Activated naive CD8-positive, alpha-beta T cell treated with anti-CD3 and anti-CD28 coated beads, Interleukin-2, amount 50 U/mL, for 24 hours (primary cell): ENCODE measurements at regions not wholly inside any gene's neighbourhood (a gene's known extent, or its start where the extent isn't known, plus 50 kb on each side); places are given as distances from the start of the nearest gene placed in this dataset.

ENCODE experiments used
- ATAC-seq: fragments of 150-1000 bp; cut with Tn5 transposase; one replicate; pipeline ENCODE4 v1.10.0; 2021
- DNase-seq: peaks from one replicate; pipeline ENCODE4 v3.0.0; 2021
- H3K27ac Mint-ChIP-seq: one replicate; pipeline ENCODE4 v1.8.0; 2021; ENCODE audit warnings: mild to moderate bottlenecking, mixed read lengths
- H3K27me3 Mint-ChIP-seq: one replicate; pipeline ENCODE4 v1.8.0; 2021; ENCODE audit warnings: mixed read lengths
- H3K36me3 Mint-ChIP-seq: one replicate; pipeline ENCODE4 v1.8.0; 2021; ENCODE audit warnings: low read depth, mixed read lengths
- H3K4me1 Mint-ChIP-seq: one replicate; pipeline ENCODE4 v1.8.0; 2021; ENCODE audit warnings: mixed read lengths
- H3K4me3 Mint-ChIP-seq: one replicate; pipeline ENCODE4 v1.8.0; 2021; ENCODE audit warnings: mild to moderate bottlenecking, moderate library complexity, mixed read lengths
- H3K9me3 Mint-ChIP-seq: one replicate; pipeline ENCODE4 v1.8.0; 2021; ENCODE audit warnings: mixed read lengths

DNA sequence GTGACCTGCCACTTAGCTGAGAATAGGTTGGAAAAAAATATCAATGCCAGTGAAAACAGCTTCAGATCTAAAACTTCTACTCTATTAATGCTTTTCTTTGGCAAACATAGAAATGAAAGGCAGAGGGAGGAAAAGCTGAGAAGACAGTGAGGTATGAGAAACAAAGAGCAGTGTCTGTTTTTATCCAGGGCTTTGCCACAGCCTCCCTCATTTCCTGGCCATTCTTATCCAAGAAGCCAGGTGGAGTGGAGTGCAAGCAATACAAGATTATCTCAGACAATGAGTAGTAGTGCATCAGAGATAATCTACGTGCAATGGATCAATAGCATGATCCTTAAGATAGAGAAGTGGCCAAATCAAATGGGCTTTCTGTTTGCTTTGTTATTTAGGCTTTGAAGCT lies 808.7 kb upstream of the PIK3C3 start:
- Mint-ChIP-seq H3K27ac (no peak overlapping the region), H3K4me1 (no peaks in the 10 kb centered on the region), H3K27me3 (no peaks in the 10 kb centered on the region)

DNA sequence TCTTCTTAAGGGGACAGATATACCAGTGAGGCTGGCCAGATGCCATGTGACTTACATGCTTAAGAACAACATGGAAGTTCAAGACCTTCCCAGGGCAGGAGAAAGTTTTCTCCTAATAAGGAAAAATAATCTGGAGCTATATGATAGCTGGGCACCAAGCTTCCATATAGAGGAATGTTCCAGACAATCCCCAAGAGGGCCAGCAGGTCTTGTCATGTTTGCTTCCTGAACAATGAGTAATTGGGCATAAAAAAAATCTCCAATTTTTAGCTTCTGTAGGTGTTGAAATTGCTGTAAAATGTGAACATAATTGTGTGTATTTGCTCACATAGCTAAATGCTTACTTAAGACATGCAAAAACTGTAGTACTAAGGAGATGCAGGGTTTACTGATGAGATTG lies 809.5 kb upstream of the PIK3C3 start:
- ATAC-seq (no peak), DNase-seq (no peak)
- Mint-ChIP-seq H3K27me3 (no peaks in the 10 kb centered on the region), H3K27ac (no peak overlapping the region), H3K4me3 (no peak overlapping the region), H3K9me3 (peaks cover 27% of the 10 kb centered on the region), H3K4me1 (no peaks in the 10 kb centered on the region), H3K36me3 (no peaks in the 10 kb centered on the region)

More for the DNA sequence above, 808.7 kb upstream of the PIK3C3 start:
- Mint-ChIP-seq H3K9me3 (peaks cover 27% of the 10 kb centered on the region), H3K4me3 (no peak overlapping the region), H3K36me3 (no peaks in the 10 kb centered on the region)
- ATAC-seq = no peak
- no peak for DNase-seq

DNA sequence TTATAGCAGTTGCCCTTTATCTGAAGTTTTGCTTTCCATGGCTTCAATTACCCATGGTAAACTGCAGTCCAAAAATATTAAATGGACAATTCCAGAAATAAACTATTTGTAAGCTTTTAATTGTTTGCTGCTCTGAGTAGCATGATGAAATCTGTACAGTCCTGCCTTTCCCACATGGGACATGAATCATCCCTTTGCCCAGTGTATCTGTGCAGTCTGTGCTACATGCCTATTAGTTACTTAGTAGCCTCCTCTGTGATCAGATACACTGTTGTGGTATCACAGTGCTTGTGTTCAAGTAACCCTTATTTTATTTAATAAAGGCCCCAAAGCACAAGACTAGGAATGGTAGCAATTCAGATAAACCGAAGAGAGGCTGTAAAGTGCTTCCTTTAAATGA lies 810.6 kb upstream of the PIK3C3 start:
- ATAC-seq (no peak), DNase-seq (no peak)
- no peaks in the 10 kb centered on the region for H3K4me1 Mint-ChIP-seq
- H3K4me3 Mint-ChIP-seq = no peak overlapping the region
- no peaks in the 10 kb centered on the region for H3K36me3 Mint-ChIP-seq
- peaks cover 27% of the 10 kb centered on the region for H3K9me3 Mint-ChIP-seq
- H3K27ac Mint-ChIP-seq = no peak overlapping the region
- H3K27me3 Mint-ChIP-seq = no peaks in the 10 kb centered on the region

DNA sequence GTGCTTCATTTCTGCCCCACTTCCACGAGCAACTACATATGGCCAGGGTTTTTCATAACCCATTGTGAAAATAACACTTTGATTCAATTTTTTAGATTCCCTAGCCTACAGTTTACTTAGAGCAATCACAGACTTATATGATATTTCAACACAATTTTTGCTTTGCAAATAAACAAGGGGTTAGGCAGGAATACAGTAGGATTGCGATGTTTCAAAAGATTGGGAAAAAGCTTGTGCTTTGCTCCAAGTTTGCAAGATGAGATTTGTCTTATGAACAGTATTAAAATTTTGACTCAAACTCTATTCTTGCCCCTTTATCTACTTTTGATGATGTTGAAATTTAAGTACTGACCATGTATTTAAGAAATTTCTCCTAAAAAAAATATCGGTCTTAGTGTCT lies 814.5 kb upstream of the PIK3C3 start:
- no peaks in the 10 kb centered on the region for H3K4me1 Mint-ChIP-seq
- H3K36me3 Mint-ChIP-seq = no peaks in the 10 kb centered on the region
- H3K27me3 Mint-ChIP-seq = no peaks in the 10 kb centered on the region

DNA sequence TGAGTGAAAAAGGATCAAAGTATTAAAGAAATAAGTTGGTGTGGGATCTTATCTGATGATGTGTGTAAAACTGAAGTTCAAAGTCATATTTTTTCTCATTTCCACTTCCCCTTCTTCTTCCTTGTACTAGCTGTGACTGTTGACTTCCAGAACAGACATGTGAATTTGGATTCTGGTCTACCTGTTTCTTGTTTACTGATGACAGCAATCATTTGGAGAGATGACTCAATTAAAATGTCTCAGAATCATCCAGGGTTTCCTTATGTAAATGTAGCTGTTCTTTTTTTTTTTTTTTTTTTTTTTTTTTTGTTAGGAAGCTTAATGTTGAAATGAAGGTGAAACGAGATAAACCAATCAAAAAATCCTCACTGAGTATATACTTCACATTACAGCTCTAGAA lies 819.9 kb upstream of the PIK3C3 start:
- H3K4me1 Mint-ChIP-seq = no peaks in the 10 kb centered on the region

More for the DNA sequence above, 814.5 kb upstream of the PIK3C3 start:
- Mint-ChIP-seq H3K4me3 (no peak overlapping the region), H3K27ac (no peak overlapping the region), H3K9me3 (peaks cover 15% of the 10 kb centered on the region)
- ATAC-seq (no peak), DNase-seq (no peak)

DNA sequence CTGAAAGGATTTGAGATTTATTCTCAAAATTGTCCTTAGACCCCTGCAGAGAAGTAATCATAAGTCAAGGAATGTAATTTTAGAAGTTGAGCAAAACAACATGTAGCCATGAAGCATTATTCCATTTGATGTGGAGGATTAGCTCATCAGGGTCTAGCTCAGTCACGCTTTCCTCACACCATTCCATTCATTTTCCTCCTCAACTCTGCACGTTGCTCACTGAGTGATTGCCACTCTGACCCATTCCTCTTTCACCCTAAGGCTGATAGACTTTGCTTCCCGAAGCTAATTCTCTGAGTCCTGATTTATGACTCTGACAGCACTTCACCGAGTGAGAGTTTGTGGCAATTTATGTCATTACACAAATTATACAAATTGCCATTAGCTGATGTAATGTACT lies 820.6 kb upstream of the PIK3C3 start:
- H3K9me3 Mint-ChIP-seq = peaks cover 9% of the 10 kb centered on the region
- DNase-seq = no peak
- no peaks in the 10 kb centered on the region for H3K36me3 Mint-ChIP-seq
- no peak overlapping the region for H3K27ac Mint-ChIP-seq
- no peaks in the 10 kb centered on the region for H3K4me1 Mint-ChIP-seq
- no peaks in the 10 kb centered on the region for H3K27me3 Mint-ChIP-seq
- no peak overlapping the region for H3K4me3 Mint-ChIP-seq
- ATAC-seq = no peak

More for the DNA sequence above, 819.9 kb upstream of the PIK3C3 start:
- no peak overlapping the region for H3K27ac Mint-ChIP-seq
- no peaks in the 10 kb centered on the region for H3K27me3 Mint-ChIP-seq
- no peak for ATAC-seq
- H3K36me3 Mint-ChIP-seq = no peaks in the 10 kb centered on the region
- no peak overlapping the region for H3K4me3 Mint-ChIP-seq
- no peak for DNase-seq
- peaks cover 9% of the 10 kb centered on the region for H3K9me3 Mint-ChIP-seq

DNA sequence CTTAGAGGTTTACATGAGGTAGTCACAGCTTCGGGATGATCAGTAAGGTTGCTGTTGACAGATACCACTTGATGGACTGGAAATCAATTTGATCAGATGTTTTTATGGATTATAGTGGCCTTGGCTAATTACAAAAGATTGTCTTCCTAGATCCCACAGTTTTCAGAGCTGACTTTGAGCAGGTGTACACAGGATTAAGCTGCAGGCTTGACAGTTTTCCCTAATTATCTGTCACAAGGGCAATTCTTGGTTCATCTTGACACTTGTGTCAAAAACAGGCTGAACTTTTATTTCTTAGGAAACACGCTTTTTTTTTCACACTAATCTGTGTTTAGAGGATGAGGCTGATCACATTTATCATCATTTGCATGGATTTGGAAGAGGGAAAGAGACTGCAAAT lies 824.0 kb upstream of the PIK3C3 start:
- ATAC-seq = no peak
- no peak overlapping the region for H3K27ac Mint-ChIP-seq
- no peaks in the 10 kb centered on the region for H3K4me1 Mint-ChIP-seq
- no peak for DNase-seq
- no peaks in the 10 kb centered on the region for H3K27me3 Mint-ChIP-seq
- H3K9me3 Mint-ChIP-seq = peaks cover 12% of the 10 kb centered on the region
- no peak overlapping the region for H3K4me3 Mint-ChIP-seq
- no peaks in the 10 kb centered on the region for H3K36me3 Mint-ChIP-seq

DNA sequence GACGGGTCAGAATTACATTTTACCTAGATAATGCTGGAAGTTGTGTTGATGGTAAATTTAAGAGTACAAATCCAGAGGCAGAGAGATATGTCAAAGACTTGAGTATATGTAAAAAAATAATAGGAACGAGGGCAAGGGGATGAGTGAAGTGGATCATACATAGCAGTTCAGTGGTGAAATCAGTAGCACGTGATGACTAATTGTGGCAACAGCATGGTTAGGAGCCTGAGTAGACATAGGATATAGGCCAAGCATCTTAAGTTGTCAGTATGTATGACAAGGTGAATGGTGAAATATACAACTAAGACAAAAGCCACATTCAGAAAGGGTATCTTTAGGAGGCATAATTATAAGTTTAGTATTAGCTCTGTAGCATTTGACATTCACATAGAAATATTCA lies 826.5 kb upstream of the PIK3C3 start:
- no peaks in the 10 kb centered on the region for H3K4me1 Mint-ChIP-seq
- H3K4me3 Mint-ChIP-seq = no peak overlapping the region
- no peaks in the 10 kb centered on the region for H3K36me3 Mint-ChIP-seq
- ATAC-seq (no peak), DNase-seq (no peak)
- H3K27ac Mint-ChIP-seq = no peak overlapping the region
- H3K9me3 Mint-ChIP-seq = peaks cover 11% of the 10 kb centered on the region
- no peaks in the 10 kb centered on the region for H3K27me3 Mint-ChIP-seq

DNA sequence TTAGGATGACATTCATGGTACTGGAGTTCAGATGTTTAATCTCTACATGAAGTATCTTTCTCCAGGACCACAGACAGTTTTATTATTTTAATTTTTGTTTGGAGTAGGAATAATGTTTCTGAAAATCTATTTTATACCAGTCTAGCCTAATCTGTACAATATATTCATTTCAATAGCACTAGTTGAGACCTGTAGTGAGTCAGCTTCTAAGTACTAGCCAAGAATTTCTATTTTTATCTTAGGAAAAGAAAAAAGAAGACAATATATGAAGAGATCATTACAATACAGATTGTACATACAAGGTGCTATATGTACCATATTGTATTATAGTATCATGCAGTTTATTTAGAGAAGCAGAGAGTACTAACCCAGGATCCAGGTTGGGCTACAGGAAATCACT lies 826.9 kb upstream of the PIK3C3 start:
- H3K27ac Mint-ChIP-seq = no peak overlapping the region
- no peak for DNase-seq
- H3K9me3 Mint-ChIP-seq = peaks cover 11% of the 10 kb centered on the region
- no peak for ATAC-seq
- no peak overlapping the region for H3K4me3 Mint-ChIP-seq
- H3K27me3 Mint-ChIP-seq = no peaks in the 10 kb centered on the region
- no peaks in the 10 kb centered on the region for H3K36me3 Mint-ChIP-seq
- H3K4me1 Mint-ChIP-seq = no peaks in the 10 kb centered on the region

DNA sequence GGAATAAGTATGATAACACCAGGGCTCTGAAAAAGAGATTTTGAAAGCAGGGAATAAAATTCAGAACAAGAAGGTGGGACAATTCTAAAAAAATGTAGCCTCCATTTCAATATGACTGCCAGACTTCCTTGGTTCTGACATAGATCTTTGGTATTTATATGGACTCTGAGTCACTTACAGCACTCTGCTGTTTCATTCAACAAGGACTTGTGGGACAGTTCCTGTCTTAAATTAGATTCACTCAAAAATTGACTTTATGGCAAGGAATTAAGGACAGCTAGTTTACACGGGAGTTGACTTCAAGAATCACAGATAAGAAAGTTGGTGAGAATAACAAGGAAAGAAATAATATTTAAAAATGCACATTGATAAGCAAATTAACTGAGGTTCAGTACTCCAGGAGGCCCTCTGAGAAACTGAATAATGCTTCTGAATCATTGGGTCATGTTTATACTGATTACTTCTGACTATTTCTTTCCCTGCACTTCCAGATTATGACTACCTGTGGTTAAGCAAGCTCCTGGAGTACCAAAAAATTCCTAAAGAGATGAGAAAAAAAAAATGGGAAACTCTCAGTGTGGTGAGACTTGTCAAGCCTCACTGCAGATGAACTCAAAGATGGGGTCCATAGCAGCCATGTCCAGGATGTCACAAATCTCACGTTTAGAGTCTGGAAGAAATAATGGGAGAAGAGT lies 828.3 kb upstream of the PIK3C3 start:
- no peak overlapping the region for H3K27ac Mint-ChIP-seq
- ATAC-seq (no peak), DNase-seq (no peak)
- H3K36me3 Mint-ChIP-seq = no peaks in the 10 kb centered on the region
- H3K4me1 Mint-ChIP-seq = no peaks in the 10 kb centered on the region
- no peak overlapping the region for H3K4me3 Mint-ChIP-seq
- H3K9me3 Mint-ChIP-seq = peaks cover 7% of the 10 kb centered on the region
- H3K27me3 Mint-ChIP-seq = no peaks in the 10 kb centered on the region

DNA sequence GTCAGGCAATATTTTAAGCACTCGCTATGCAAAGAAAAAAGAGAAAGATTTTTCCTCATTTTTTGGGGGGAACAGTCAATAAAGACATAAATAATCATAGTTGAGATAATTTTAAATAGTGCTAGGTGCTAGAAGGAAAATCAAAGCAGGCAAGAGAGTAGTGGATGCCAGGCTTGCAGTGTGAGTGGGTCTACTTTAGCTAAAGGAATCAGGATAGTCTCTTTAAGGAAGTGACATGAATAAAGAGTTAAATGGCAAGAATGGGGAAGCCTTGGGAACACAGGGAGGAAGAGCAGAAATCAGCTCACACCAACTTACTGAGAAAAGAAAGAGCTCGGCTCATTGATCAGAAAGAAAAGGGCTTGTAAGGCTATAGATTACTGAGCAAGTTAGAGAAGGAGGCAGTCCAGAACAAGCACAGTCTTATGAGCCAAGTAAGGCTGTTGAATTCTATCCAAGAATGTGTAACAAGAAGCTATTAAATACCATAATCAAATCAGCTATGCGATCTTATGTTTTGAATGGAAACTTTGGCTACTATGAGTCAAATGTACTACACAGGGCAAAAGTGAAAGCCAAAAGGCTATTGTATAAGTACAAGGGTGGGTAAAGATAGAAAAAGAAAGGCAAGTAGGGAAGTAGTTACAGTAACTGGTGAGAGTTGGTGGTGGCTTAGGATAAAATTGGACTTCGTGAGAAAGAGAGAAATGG lies 833.8 kb upstream of the PIK3C3 start:
- H3K9me3 Mint-ChIP-seq = peaks cover 10% of the 10 kb centered on the region
- H3K4me3 Mint-ChIP-seq = no peak overlapping the region
- DNase-seq (no peak), ATAC-seq (no peak)
- no peaks in the 10 kb centered on the region for H3K27me3 Mint-ChIP-seq
- H3K4me1 Mint-ChIP-seq = no peaks in the 10 kb centered on the region
- no peaks in the 10 kb centered on the region for H3K36me3 Mint-ChIP-seq
- no peak overlapping the region for H3K27ac Mint-ChIP-seq

DNA sequence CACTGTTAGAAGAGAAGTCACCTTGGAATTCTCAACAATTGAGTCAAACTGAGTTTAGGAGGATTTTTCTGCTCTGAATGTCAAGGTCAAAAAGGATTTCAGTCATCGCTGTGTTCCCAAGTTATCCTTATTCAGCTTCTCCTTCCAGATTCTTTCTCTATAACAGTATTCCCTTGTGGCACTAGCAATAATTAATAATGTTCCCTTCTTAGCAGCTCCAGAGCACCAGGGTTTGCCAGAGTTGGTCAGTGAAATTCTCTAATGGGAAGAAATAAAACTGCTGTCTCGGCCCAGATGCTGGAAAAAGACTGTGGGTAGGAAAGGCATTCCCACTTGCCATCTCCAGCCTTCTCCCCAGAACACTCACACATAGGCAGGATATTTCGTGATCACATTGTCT lies 836.0 kb upstream of the PIK3C3 start:
- H3K36me3 Mint-ChIP-seq = no peaks in the 10 kb centered on the region
- ATAC-seq = no peak
- no peaks in the 10 kb centered on the region for H3K4me1 Mint-ChIP-seq
- no peak overlapping the region for H3K27ac Mint-ChIP-seq
- DNase-seq = no peak
- no peaks in the 10 kb centered on the region for H3K27me3 Mint-ChIP-seq
- no peak overlapping the region for H3K4me3 Mint-ChIP-seq
- peaks cover 10% of the 10 kb centered on the region for H3K9me3 Mint-ChIP-seq

DNA sequence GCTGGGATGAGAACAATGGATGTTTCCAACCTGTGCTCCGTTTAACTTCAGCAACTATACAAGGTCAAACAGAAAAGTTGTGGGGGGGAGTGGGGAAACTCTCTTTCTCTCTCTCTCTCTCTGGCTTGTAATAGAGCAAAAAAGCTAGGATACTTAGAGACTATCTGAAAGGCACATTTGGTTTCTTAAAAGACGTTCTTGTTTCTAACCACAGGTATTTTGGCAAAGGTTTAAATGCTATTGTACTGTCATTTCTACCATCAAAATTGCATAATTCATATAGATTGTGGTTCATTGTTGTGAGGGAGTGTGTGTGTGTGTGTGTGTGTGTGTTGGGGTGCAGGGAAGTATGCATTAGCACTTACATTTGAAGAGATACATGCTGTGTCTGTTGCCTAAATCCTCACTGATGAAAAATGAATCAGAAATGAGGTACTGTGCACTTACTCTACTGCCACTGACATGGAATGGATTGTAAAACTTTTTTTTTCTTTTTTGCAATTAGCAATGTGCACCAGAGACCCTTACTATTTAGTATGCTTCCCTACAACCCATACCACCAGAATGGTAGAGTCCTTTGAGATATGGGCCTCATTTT lies 841.0 kb upstream of the PIK3C3 start:
- DNase-seq = no peak
- Mint-ChIP-seq H3K36me3 (no peaks in the 10 kb centered on the region), H3K4me1 (no peaks in the 10 kb centered on the region), H3K27me3 (no peaks in the 10 kb centered on the region), H3K4me3 (no peak overlapping the region), H3K9me3 (peaks cover 10% of the 10 kb centered on the region), H3K27ac (no peak overlapping the region)
- ATAC-seq = no peak

DNA sequence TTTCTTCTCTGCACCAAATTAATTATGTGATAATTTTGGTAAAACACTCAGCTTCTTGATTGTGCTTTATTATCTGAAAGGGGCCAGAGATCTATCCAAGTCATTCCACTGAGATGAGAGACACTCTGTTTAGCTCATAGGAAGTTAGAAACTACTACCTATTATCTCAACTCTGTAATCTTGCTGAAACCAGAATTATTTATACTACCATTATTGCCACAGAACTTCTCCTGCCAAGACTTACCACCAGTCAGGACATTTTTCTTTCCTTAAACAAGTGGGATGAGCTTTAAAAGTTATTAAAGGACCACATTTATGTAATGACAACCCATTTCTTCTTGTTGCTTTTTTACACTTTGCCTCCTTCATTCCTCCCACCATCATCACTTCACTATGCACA lies 855.6 kb upstream of the PIK3C3 start:
- Mint-ChIP-seq H3K27me3 (no peaks in the 10 kb centered on the region), H3K4me3 (no peak overlapping the region), H3K36me3 (no peaks in the 10 kb centered on the region), H3K4me1 (no peaks in the 10 kb centered on the region), H3K9me3 (peaks cover 18% of the 10 kb centered on the region), H3K27ac (no peak overlapping the region)
- ATAC-seq (no peak), DNase-seq (no peak)

DNA sequence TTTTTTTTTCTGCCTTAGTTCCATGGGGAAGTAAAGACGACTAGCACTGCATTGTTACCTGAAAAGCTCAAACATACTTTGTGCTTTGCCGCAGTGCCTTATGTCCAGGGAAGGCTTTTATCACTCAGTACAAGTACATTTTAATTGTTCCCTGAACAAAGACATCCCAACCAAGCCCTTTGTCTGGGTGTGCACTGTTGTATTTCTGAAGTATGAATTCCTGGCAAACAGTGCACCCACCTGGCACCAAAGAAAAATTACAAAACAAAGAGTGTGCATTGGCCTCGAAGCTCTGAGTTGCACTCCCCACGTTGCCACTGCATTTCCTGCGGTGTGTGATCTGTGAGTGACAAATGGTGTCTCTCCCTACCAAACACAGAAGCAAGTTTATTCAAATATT lies 858.5 kb upstream of the PIK3C3 start:
- ATAC-seq (no peak), DNase-seq (no peak)
- Mint-ChIP-seq H3K27ac (no peak overlapping the region), H3K9me3 (peaks cover 20% of the 10 kb centered on the region), H3K4me1 (no peaks in the 10 kb centered on the region), H3K4me3 (no peak overlapping the region), H3K36me3 (no peaks in the 10 kb centered on the region), H3K27me3 (no peaks in the 10 kb centered on the region)
